ENCODE measurements at regions not wholly inside any gene's neighbourhood (a gene's known extent, or its start where the extent isn't known, plus 50 kb on each side); places are given as distances from the start of the nearest gene placed in this dataset.
"Not testable (repeated sequence)": the region's sequence is repeated elsewhere in the genome, so short reads cannot be mapped to it uniquely, and the experiment has no call there.

- TF ChIP-seq CTCF (IDR thresholded peaks at IDR 0.05; ENCODE audit: poor library complexity); EZH2 (IDR thresholded peaks at IDR 0.05; ENCODE audit: borderline replicate concordance): not testable (repeated sequence)
These were observed 249.2 kb upstream of the CXorf66 start for GRCh38 chrX:140214518-140214917.
